HG03575 (cell line): ENCODE measurements at regions not wholly inside any gene's neighbourhood (a gene's known extent, or its start where the extent isn't known, plus 50 kb on each side); places are given as distances from the start of the nearest gene placed in this dataset.
"Not testable (repeated sequence)": the region's sequence is repeated elsewhere in the genome, so short reads cannot be mapped to it uniquely, and the experiment has no call there.

Experiments used
- ATAC-seq: cut with Tn5 transposase; IDR thresholded peaks from one replicate; pipeline ENCODE4 v1.9.1; 2021; ENCODE audit not compliant: unreplicated experiment, insufficient number of reproducible peaks, low FRiP score; ENCODE audit errors: extremely low read depth

GRCh38 chr5:45893309-45893708, 197.1 kb upstream of the HCN1 start:
- no peak for ATAC-seq

DNA sequence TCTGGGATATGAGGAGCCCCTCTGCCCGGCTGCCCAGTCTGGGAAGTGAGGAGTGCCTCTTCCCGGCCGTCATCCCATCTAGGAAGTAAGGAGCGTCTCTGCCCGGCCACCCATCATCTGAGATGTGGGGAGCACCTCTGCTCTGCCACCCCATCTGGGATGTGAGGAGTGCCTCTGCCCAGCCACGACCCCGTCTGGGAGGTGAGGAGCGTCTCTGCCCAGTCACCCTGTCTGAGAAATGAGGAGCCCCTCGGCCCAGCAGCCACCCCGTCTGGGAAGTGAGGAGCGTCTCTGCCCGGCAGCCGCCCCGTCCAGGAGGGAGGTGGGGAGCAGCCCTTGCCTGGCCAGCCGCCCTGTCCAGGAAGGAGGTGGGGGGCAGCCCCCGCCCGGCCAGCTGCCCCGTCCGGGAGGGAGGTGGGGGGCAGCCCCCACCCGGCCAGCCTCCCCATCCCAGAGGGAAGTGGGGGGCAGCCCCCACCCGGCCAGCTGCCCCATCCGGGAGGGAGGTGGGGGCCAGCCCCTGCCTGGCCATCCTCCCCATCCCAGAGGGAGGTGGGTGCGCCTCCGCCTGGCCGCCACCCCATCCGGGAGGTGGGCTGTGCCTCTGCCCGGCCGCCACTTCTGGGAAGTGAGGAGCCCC, 194.4 kb upstream of the HCN1 start:
- ATAC-seq: not testable (repeated sequence)

DNA sequence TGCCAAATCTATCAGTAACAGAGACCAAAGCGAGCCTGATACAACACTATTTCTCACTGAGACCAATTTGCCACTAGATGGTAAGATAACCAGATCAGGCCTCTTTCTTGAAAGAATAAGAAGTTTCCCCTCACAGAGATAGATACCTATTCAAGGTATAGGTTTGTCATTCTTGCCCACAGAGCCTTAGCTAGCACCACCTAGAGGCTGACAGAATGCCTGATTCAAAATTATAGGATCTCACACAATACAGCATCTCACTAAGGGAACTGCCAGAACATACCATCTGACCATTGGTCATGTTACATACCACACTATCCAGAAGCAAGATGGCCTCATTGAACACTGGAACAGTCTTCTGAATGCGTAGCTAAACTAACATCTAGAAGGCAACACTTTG, 166.6 kb upstream of the HCN1 start:
- ATAC-seq: no peak

DNA sequence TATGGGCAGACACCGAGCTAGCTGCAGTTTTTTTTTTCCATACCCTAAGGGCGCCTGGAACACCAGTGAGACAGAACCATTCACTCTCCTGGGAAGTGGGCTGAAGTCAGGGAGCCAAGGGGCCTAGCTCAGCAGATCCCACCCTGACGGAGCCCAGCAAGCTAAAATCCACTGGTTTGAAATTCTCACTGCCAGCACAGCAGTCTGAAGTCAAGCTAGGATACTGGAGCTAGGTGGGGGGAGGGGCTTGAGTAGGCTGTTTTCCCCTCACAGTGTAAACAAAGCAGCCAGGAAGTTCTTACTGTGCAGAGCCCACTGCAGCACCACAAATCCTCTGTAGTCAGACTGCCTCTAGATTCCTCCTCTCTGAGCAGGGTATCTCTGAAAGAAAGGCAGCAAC, 151.7 kb upstream of the HCN1 start:
- ATAC-seq: no peak

DNA sequence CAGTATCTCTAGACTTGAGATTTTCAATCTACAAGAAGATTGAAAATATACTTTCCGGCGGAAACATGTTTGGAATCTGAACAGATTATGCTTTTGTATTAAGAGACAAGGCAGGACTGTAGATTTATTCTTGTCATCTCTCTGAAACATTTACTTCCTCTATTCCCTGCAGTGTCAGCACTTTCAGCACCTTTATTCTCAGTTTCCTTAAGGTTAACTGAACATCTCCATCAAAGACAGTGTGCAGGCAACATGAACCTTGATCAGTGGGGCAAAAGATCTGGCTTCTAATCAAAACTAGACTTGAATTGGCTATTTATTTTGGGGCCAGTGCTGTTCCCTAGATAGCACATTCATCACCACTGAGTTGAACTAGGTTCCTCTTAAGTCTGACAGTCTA, 129.9 kb upstream of the HCN1 start:
- no peak for ATAC-seq

- no peak for ATAC-seq
Measured at GRCh38 chr5:45800331-45800730, 104.2 kb upstream of the HCN1 start.

DNA sequence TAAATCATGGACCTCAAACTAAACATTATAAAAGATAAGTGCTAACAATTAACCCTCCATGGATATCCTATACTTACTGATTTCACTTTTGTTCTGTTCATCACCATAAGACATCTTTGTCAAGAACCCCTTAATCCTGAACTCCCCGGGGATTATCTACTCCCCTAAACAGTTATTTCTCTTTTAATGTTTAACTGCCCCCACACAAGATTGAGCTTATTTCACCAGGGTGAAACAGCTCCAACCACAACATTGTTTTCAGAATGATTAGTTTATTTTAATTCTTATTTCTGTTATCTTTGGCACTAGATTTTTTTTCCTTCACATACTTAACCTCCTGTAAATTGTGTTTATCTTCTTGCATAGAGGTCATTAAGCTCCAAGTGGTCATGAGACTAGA, 103.2 kb upstream of the HCN1 start:
- no peak for ATAC-seq

DNA sequence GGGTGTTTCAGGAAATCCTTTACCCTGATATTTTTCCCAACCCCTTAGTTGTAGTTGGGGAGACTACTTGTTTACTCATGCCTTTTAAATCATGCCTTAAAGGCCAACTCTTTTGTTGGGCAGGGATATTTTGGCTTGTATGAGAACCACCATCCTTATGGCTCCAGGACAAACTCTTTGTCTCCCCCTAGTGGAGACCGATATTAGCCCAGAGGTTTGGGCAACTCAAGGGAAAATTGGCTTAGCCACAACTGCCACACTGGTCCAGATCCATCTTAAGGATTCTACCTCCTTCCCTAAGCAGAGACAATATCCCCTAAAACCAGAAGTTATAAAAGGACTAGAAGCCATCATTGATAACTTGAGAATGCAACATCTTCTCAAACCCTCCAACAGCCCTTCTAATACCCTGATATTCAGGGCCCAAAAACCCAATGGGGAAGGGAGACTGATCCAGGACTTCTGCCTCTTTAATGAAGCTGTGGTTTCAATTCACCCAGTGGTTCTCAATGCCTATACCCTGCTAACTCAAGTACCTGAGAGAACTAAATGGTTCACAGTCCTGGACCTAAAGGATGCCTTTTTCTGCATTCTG, 100.9 kb upstream of the HCN1 start:
- ATAC-seq: no peak

- ATAC-seq: no peak
Measured at GRCh38 chr5:45795458-45795857, 99.3 kb upstream of the HCN1 start.

DNA sequence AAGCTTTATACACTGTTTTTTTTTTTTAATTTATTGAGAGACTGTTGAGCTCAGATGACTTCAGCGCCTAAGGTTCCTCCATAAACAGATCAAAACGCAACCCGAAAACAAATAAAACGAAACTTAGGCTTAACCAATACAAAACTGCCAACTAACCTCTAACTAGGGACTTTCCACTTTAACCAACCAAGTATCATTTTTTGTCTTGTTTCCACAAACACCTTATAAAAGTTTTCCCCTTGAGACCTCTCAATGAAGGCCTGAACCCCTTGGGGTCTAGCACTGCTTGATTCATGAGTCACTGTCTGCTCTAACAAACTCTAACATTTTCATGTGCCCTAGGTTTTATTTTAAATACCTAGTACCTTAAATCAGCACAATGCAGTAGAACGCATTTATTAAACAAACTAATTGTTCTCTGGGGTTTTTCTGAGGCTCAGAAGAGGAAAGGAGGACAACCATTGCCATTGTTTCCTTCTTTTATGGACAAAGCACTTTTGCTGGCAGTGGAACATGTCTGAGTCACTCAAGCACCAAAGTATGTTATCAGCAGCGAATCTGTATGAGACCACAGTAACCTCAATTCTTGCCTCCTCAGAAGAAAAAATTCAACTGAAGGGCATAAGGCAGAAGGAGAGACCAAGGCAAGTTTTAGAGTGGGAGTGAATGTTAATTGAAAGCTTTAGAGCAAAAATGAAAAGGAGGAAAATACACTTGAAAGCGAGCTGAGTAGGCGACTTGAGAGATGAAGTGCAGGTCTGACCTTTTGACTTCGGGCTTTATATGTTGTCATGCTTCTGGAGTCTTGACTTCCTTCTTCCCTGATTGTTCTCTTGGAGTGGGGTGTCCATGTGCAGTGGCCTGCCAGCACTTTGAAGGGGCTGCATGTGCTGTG, 97.7 kb upstream of the HCN1 start:
- peak; percentile 70 for ATAC-seq

GRCh38 chr5:45779874-45780671, 83.9 kb upstream of the HCN1 start:
- ATAC-seq: no peak

DNA sequence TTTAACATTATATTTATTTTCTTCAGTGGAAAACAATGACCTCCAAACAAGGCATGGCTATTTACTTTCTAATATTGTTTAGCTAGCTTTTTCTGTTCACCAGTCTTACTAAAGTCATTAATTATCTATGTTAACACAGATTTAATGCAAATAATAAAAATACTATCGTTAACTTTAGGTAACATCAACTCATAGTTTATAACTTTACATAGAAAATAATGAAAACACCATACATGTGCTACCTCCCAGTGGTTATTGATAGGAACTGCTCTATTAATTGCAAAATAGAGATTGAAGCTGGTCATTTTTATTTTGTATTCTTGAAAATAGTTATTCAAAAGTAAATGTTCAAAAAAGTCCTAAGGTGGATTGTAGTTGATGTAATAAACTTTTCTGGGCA, 78.3 kb upstream of the HCN1 start:
- ATAC-seq: no peak

DNA sequence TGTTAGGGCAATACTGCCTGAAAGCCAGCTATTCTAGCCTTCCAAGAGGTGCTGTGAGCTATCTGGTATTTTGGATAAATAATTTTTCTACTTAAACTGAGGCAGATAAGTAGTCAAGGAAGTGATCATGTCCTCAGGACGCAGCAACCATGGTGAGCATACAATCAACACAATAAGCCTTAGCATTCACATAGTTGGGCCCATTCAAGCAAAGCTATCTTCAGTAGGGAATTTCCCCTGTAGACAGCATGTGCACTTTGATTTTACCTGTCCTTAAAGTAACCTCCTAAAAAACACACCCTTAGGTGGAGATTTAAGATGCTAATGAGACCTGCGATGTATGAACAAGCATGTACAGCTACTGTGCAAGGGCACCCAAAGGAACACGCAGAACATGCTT, 76.2 kb upstream of the HCN1 start:
- ATAC-seq: no peak

GRCh38 chr5:45765561-45765960, 69.4 kb upstream of the HCN1 start:
- ATAC-seq: no peak

DNA sequence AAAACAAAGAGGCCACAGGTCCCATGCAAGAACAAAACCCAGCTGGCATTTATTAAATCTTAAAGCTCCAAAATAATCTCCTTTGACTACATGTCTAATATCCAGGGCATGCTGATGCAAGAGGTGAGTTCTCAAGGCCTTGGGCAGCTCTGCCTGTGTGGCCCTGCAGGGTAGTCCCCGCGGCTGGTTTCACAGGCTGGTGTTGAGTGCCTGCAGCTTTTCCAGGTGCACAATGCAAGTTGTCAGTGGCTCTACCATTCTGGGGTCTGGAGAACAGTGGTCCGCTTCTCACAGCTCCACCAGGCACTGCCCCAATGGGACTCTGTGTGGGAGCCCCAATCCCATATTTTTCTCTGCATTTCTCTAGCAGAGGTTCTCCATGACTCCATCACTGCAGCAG, 54.4 kb upstream of the HCN1 start:
- no peak for ATAC-seq

- not testable (repeated sequence) for ATAC-seq
Measured at GRCh38 chr5:45748511-45748910, 52.3 kb upstream of the HCN1 start.
